ENCODE measurements at regions not wholly inside any gene's neighbourhood (a gene's known extent, or its start where the extent isn't known, plus 50 kb on each side); places are given as distances from the start of the nearest gene placed in this dataset.
"Not testable (repeated sequence)": the region's sequence is repeated elsewhere in the genome, so short reads cannot be mapped to it uniquely, and the experiment has no call there.

GRCh38 chr5:125457617-125458016 is 711.2 kb upstream of the ZNF608 start:
- Histone ChIP-seq H3K27me3 (no peaks in the 10 kb centered on the region), H3K4me3 (no peak overlapping the region), H3K4me1 (no peaks in the 10 kb centered on the region), H3K27ac (no peak overlapping the region), H3K36me3 (no peaks in the 10 kb centered on the region), H3K9me3 (no peaks in the 10 kb centered on the region)
- no peak for TF ChIP-seq CTCF (IDR thresholded peaks at IDR 0.05)
- no peak for TF ChIP-seq POLR2A (IDR thresholded peaks at IDR 0.05)
- TF ChIP-seq POLR2AphosphoS5 (IDR thresholded peaks at IDR 0.05), result no peak
- no peak for TF ChIP-seq EP300 (IDR thresholded peaks at IDR 0.05; ENCODE audit: low read depth)
- intact Hi-C loops (cut with DNase I; ENCODE audit: low total_unique reads), result no loop called here
- DNase-seq, result no peak
- 83% methylated on average over 4 of the region's 4 CpGs; no CpG with 5 or more reads in 1 of the 2 donors for WGBS, 2 donors (ENCODE audit: low coverage in 1 of 2)
- in situ Hi-C loops (cut with MboI; ENCODE audit: low pct_ligation_motif_present in 1 of 4, low pct_unique_long_range_greater_than_20kb in 1 of 4, low sequenced_read_pairs in 3 of 4), result no loop called here

DNA sequence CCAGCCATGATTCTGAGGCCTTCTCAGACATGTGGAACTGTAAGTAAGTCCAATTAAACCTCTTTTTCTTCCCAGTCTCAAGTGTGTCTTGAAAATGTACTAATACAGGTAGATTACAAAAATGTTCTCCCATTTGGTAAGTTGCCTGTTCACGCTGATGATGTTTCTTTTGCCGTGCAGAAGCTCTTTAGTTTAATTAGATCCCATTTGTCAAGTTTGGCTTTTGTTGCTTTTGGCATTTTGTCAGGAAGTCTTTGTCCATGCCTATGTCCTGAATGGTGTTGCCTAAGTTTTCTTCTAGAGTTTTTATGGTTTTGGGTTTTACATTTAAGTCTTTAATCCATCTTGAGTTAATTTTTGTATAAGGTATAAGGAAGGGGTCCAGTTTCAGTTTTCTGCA is 712.5 kb upstream of the ZNF608 start:
- H3K4me3 ChIP-seq; H3K27ac ChIP-seq; DNase-seq; H3K4me1 ChIP-seq; in situ Hi-C loops (cut with MboI; ENCODE audit: low pct_ligation_motif_present in 1 of 4, low pct_unique_long_range_greater_than_20kb in 1 of 4, low sequenced_read_pairs in 3 of 4); intact Hi-C loops (cut with DNase I; ENCODE audit: low total_unique reads); H3K27me3 ChIP-seq; H3K9me3 ChIP-seq; H3K36me3 ChIP-seq: not testable (repeated sequence)
- 89 to 94% methylated on average over 2 of the region's 2 CpGs for WGBS, 2 donors (ENCODE audit: low coverage in 1 of 2)

DNA sequence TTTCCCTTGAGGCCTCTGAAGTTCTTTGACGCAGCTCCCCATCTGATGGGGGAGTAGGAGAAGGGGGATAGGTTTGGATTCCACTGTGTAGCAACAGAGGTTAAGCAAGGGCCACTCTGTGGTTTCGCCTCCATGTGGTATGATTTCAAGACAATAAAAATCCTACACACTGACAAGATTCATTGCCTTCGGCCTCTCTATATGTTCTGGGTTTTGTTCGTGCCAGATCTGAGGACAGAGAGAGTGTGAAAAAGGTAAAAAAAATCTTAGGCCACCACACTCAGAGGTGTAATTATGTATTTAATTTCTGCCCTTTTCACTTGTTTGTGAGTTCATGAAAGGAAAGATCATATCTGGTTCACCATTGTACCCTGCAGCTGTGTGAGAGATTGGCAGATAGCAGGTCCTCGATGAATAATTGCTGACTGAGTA is 715.2 kb upstream of the ZNF608 start:
- H3K27me3 ChIP-seq, result no peaks in the 10 kb centered on the region
- in situ Hi-C loops (cut with MboI; ENCODE audit: low pct_ligation_motif_present in 1 of 4, low pct_unique_long_range_greater_than_20kb in 1 of 4, low sequenced_read_pairs in 3 of 4), result no loop called here
- no peak for DNase-seq
- 89 to 90% methylated on average over 5 of the region's 5 CpGs for WGBS, 2 donors (ENCODE audit: low coverage in 1 of 2)
- no peak overlapping the region for H3K4me3 ChIP-seq
- TF ChIP-seq EP300 (IDR thresholded peaks at IDR 0.05; ENCODE audit: low read depth) (no peak), POLR2AphosphoS5 (IDR thresholded peaks at IDR 0.05) (no peak), POLR2A (IDR thresholded peaks at IDR 0.05) (no peak), CTCF (IDR thresholded peaks at IDR 0.05) (no peak)
- no peaks in the 10 kb centered on the region for H3K36me3 ChIP-seq
- H3K9me3 ChIP-seq, result no peaks in the 10 kb centered on the region
- no peak overlapping the region for H3K27ac ChIP-seq
- H3K4me1 ChIP-seq, result no peaks in the 10 kb centered on the region
- intact Hi-C loops (cut with DNase I; ENCODE audit: low total_unique reads), result no loop called here

DNA sequence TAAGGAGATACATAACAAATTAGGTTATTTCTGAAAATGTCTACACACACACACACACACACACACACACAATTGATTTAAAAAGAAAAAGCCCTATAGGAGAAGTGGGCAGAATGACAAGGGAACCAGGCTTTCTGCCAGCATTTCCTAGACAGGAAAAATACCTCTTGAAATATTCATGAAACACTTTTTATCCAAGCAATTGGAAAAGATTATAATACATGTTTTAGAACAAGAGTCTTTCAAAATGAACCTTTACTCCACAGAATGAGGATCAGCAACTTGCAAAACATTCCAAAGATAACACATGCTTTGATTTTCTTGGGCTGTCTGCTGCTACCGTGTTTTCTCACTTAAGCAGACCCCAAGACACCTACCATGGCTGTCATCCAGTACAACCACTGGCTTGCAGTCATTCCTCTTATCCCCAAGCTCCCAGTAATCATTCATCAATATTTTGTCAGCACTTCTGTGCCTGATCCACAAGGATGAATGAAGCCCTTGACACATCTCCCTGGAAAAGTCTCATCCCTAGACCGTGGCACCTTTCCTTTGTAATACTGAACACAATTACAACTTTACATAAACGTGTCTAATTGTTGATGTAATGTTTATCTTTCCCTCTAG is 717.1 kb upstream of the ZNF608 start:
- 49 to 61% methylated on average over 3 of the region's 3 CpGs for WGBS, 2 donors (ENCODE audit: low coverage in 1 of 2)
- Histone ChIP-seq H3K9me3 (no peaks in the 10 kb centered on the region), H3K4me3 (no peak overlapping the region), H3K27me3 (no peaks in the 10 kb centered on the region), H3K4me1 (no peaks in the 10 kb centered on the region), H3K36me3 (no peaks in the 10 kb centered on the region), H3K27ac (no peak overlapping the region)
- TF ChIP-seq CTCF (IDR thresholded peaks at IDR 0.05) (no peak), POLR2A (IDR thresholded peaks at IDR 0.05) (no peak), POLR2AphosphoS5 (IDR thresholded peaks at IDR 0.05) (no peak), EP300 (IDR thresholded peaks at IDR 0.05; ENCODE audit: low read depth) (no peak)
- intact Hi-C loops (cut with DNase I; ENCODE audit: low total_unique reads) (no loop called here), in situ Hi-C loops (cut with MboI; ENCODE audit: low pct_ligation_motif_present in 1 of 4, low pct_unique_long_range_greater_than_20kb in 1 of 4, low sequenced_read_pairs in 3 of 4) (no loop called here)
- no peak for DNase-seq

GRCh38 chr5:125464847-125465432 is 718.5 kb upstream of the ZNF608 start:
- intact Hi-C loops (cut with DNase I; ENCODE audit: low total_unique reads), result no loop called here

More at GRCh38 chr5:125464847-125465432, 718.5 kb upstream of the ZNF608 start:
- no peak overlapping the region for H3K4me3 ChIP-seq
- H3K9me3 ChIP-seq, result no peaks in the 10 kb centered on the region
- 64 to 71% methylated on average over 5 of the region's 5 CpGs for WGBS, 2 donors (ENCODE audit: low coverage in 1 of 2)
- no peak for TF ChIP-seq CTCF (IDR thresholded peaks at IDR 0.05)
- TF ChIP-seq POLR2AphosphoS5 (IDR thresholded peaks at IDR 0.05), result no peak
- no peak for TF ChIP-seq POLR2A (IDR thresholded peaks at IDR 0.05)
- TF ChIP-seq EP300 (IDR thresholded peaks at IDR 0.05; ENCODE audit: low read depth), result no peak
- in situ Hi-C loops (cut with MboI; ENCODE audit: low pct_ligation_motif_present in 1 of 4, low pct_unique_long_range_greater_than_20kb in 1 of 4, low sequenced_read_pairs in 3 of 4), result no loop called here
- no peaks in the 10 kb centered on the region for H3K4me1 ChIP-seq
- no peaks in the 10 kb centered on the region for H3K36me3 ChIP-seq
- H3K27ac ChIP-seq, result no peak overlapping the region
- no peaks in the 10 kb centered on the region for H3K27me3 ChIP-seq
- DNase-seq, result no peak
